Posterior vena cava (tissue), 2 donors: ENCODE measurements at regions not wholly inside any gene's neighbourhood (a gene's known extent, or its start where the extent isn't known, plus 50 kb on each side); places are given as distances from the start of the nearest gene placed in this dataset.

Source experiments
- DNase-seq: peaks from one replicate; pipeline ENCODE4 v3.0.0-alpha.2; 2020; ENCODE audit warnings: low spot score
- intact Hi-C, 2 donors: fragments of 100-400 bp; cut with DNase I; formaldehyde crosslinking; loops; one replicate each; pipeline versions ENCODE4 v1.14.1 to v1.14.2; 2022 to 2023
- donor health status: DM: yes; HTN: yes; CAD: no.
- donor health status: DM: yes; HTN: yes; CAD: no.

GRCh38 chr3:135869439-135870105 lies 96.0 kb upstream of the PPP2R3A start:
- intact Hi-C loops: no loop called here
- DNase-seq: no peak

DNA sequence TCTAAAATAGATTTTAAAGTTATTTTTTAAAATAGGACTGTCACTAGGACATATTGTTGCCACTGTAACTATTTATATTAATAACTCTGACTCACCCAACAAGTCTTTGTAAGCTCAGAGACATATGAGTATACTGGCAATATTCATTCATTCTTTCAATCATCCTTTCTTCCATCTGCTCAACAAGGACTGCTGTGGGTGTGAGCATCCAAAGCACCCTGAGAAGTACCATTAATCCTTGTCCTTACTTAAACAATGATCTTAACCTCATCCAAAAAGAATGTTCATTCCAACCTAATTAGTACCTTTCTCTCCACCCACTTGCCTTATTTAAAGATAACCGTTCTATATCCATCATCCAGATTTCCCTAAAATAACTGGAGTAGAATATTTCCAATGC lies 94.2 kb upstream of the PPP2R3A start:
- no peak for DNase-seq
- intact Hi-C loops: no loop called here

- intact Hi-C loops: no loop called here
- DNase-seq: no peak
These were observed 91.5 kb upstream of the PPP2R3A start for GRCh38 chr3:135874035-135874434.

DNA sequence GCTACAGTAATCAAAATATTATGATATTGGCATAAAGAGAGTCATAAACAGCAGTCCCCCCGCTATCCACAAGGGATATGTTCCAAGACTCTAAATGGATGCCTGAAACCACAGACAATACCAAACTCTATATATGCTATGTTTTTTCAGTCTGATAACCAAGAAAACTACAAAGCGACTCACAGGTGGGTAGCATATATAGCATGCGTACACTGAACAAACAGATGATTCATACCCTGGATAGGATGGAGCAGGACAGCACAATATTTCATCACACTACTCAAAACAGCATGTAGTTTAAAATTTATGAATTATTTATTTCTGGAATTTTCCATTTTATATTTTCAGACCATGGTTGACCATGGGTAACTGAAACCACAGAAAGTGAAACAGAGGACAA lies 87.0 kb upstream of the PPP2R3A start:
- DNase-seq: no peak
- intact Hi-C loops: no loop called here

DNA sequence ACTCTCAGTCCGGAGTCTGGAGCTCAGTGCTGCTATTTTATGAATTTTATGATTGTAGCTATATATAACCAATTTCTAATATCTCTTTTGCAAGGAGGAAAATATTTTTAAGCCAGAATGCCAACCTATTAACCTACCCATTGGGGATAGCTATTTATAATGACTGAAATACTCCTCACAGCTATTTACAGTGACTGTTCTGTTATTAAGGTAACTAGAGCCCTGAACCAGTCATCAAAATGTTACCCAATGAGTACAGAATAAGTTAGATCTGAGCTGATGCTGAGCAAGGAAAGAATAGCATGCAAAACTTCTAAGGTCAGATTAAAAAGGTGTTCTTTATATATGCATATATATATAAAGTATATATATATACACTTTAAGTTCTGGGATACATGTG lies 79.6 kb upstream of the PPP2R3A start:
- DNase-seq: no peak
- intact Hi-C loops: no loop called here

- intact Hi-C loops: no loop called here
- no peak for DNase-seq
These were observed 78.3 kb upstream of the PPP2R3A start for GRCh38 chr3:135887220-135887619.

DNA sequence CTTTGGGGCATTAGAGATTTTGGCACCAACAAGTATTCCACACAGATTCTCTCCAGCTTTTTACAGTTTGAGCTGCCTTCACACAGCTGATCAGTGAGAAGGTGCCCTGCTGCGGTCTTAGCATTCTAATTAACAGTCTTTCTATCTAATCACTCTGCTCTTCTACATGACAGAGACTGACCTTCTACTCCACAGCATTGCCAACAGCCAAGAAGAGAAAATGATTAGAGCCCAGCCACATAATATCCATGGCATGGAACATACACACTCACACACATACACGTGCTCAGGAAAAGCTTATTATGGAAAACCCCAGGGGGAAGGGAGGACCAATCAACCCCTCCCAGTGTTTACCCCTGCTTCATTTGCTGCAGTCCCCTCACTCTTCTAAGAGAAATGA lies 76.1 kb upstream of the PPP2R3A start:
- DNase-seq: no peak
- intact Hi-C loops: no loop called here

GRCh38 chr3:135891121-135891520 lies 74.4 kb upstream of the PPP2R3A start:
- intact Hi-C loops: loop anchor here (10.0 kb wide), 2 partner anchors 1096 to 1286 kb away; partner anchors contain the start of gene EPHB1 (in 1 of the 2)
- DNase-seq: no peak

DNA sequence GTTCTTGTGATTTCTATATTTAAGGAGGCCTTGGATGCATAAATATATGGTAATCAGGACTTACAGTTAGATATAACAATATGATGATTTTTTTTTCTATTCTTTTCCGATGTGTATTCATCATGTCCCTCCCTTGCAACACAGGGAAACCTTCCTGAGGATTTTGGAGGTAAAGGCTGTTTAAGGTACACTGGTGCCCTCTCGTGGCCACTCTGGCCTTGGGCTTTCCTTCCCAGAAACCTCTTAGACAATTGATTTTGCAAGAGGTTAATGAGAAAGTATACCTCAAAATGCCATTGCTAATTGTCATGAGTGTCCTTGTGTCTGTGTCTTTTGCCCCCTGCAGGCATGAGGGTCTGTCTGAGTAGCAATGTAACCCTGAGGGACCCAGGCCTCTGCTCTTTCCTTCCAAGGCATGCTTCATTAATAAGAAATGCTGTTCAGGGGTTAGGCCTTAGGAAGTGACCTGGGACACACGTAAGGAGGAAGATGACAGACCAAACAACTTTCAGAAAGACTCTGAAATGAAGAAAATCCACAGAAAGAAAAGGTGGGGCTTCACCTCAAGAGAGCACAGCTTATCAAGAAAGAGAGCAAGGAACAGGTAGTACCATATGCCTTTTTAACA lies 70.3 kb upstream of the PPP2R3A start:
- peak; percentile 88 for DNase-seq

GRCh38 chr3:135895734-135896121 lies 69.8 kb upstream of the PPP2R3A start:
- intact Hi-C loops: loop anchor here (5.0 to 10.0 kb wide), 3 partner anchors 1098 to 1291 kb away; partner anchors contain the start of gene EPHB1 (in 2 of the 2)

More for the DNA sequence above, 70.3 kb upstream of the PPP2R3A start:
- intact Hi-C loops: loop anchor here (5.0 to 10.0 kb wide), 3 partner anchors 1098 to 1290 kb away; partner anchors contain the start of gene EPHB1 (in 2 of the 2)

DNA sequence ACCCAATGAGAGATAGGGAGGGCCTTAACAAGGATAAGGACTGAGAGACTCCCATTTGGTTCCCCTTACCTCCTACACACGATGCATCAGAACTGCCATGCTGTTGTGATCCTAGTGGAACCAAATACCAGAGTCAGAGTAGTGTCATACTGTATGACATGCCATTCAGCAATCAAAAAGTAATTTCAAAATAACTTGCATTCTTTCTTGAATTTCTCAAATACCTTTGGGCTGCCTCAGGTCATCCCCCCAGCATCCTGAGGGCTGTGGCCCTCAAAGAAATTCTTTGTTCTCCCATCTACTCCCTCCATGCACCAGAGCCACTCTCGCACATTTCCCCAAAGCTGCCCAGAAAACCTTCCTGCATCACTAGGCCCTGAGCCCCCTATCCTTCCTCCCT lies 68.9 kb upstream of the PPP2R3A start:
- intact Hi-C loops: loop anchor here (5.0 to 10.0 kb wide), 3 partner anchors 1099 to 1292 kb away; partner anchors contain the start of gene EPHB1 (in 2 of the 2)
- DNase-seq: no peak

More at GRCh38 chr3:135895734-135896121, 69.8 kb upstream of the PPP2R3A start:
- no peak for DNase-seq

DNA sequence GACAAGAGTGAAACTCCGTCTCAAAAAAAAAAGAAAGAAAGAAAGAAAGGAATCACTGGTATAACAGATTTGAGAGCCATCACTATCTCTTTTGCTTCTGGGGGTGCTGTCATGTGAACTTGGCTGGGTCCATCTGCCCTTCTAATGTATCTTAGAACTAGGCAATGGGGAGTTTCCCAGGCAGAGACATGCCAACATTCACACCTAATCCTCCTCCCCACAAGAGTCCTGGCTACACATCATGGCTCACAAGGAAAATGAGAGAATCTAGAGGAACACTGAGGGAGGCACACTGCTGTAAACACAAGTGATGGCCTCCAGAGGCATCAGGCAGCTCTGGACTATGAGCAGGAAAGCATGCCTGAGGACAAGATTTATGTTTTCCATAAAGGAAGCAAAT lies 67.8 kb upstream of the PPP2R3A start:
- DNase-seq: no peak
- intact Hi-C loops: loop anchor here (5.0 to 10.0 kb wide), 3 partner anchors 1100 to 1293 kb away; partner anchors contain the start of gene EPHB1 (in 2 of the 2)

DNA sequence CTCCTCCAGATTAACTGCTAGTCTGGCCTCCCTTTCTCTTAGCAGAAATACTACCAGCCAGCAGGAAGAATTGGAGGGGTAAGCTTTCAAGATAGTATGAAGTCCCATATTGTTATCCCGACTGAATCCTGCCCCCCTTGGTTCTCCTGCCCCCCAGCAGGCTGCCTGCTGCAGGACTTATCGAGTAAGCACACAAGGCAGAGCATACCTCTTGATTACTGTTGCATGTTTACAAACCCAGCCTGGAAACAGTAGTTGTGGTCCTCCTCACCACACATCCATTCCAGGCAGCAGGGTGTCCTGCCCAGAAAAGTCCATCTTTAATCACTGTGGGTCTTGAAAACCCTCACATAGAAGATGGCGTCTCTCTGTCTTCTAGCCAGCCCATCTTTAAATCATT lies 66.8 kb upstream of the PPP2R3A start:
- DNase-seq: no peak
- intact Hi-C loops: loop anchor here (5.0 to 10.0 kb wide), 3 partner anchors 1101 to 1294 kb away; partner anchors contain the start of gene EPHB1 (in 2 of the 2)

DNA sequence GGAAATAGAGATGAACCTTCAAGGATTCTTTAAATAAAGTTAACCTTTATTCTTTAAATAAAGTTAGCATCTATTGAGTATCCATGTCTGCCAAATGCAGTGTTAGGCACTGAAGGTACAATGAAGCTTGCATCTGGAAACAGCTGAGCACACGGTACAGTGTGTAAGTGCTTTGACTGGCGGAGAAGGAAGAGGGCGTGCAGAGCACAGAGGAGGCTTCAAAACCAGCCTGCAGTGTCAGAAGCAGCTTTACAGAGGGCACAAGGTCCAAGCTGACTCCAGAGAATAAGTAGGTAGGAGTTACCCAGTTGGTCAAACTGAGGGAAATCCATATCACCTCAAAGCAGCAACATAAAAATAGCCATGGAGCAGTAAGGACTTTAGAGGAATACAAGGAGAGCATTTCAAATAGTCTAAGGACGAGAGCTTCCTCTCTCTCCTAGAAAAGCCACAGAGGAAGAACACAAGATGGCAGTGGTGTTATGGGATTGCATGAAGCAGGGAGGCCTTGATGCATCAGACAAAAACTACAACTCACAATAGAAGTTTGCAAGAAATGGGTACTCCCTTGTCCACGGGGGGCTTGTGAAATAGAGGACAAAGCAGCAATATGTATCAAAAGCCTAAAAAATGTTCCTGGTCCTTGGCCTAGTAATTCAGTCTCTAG lies 60.3 kb upstream of the PPP2R3A start:
- DNase-seq: no peak
- intact Hi-C loops: no loop called here

DNA sequence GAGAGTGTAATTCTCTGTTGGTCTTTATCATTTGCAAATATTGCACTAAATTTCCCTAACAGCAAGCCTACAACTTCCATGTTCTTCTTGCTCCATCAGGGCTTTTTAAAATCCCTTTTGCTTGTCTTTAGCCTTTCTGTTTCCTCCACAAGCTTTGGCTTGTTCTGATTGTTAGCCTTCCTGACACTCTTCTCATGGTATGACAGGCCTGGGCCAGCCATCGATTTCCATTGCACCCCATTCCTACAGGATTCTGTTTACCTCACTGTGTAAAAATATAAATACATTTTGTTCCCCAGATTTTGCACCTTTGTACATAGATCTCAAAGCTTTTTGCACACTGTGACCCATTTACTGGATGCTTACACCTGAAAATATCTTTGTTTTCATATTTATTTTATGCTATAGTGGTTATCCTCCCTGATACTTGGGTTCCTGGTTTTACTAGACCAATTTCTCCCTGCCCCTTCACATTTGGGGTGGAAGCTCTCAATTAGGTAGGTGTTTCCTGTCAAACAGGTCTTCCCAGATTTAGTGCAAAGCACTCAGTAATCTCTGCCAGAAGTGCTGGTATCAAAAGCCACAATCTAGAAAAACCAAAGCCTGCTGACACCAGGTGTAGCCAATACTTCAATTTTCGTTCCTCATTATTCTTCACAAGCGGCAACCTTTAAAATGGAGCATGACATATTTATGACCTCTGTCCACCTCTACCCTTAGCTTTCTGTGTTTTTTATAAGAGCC lies 57.9 kb upstream of the PPP2R3A start:
- intact Hi-C loops: no loop called here
- no peak for DNase-seq

GRCh38 chr3:135908225-135908624 lies 57.3 kb upstream of the PPP2R3A start:
- no peak for DNase-seq
- intact Hi-C loops: no loop called here

DNA sequence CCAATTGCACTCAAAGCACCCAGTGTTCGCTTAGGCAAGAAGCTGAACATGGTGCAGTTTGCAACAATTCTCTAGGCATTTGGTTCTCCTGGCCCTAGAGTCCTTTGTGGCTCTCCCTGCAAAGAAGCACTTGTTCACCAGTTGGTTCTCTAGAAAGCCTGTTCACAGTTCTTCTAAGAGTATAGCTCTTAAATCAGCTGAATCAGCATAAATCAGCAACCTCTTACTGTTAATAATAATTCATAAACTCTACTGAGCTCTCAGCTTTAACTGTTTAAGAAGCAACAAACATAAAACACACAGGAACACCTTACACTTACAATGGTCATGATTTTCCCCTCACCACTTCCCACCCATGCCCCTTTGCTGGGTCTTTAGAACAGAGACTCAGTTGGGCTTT lies 56.8 kb upstream of the PPP2R3A start:
- intact Hi-C loops: no loop called here
- no peak for DNase-seq

GRCh38 chr3:135911110-135911509 lies 54.4 kb upstream of the PPP2R3A start:
- no peak for DNase-seq
- intact Hi-C loops: no loop called here

DNA sequence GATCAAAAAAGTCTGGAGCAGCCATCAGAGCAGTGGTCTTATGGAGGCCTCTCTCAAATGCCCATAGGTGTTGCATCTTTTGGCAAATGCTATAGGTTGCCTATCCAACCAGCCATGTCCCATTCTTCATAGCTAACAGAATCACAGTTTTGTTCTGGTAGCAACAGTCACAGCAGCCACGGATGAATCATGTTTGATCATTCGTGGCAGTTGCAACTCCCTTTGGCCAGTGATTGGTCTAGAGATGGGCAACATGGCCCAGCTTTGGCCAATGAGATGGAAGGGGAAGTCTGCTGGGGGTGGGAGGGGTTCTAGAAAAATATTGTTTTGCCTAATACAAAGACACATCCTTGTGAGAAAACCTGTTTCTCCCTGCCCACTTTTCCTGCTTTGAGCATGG lies 50.3 kb upstream of the PPP2R3A start:
- no peak for DNase-seq
- intact Hi-C loops: loop anchor here (5.0 kb wide), 1 partner anchor 127 kb away; no protein-coding TSS in a partner anchor
